CD4-positive, alpha-beta memory T cell (primary cell): ENCODE measurements at regions not wholly inside any gene's neighbourhood (a gene's known extent, or its start where the extent isn't known, plus 50 kb on each side); places are given as distances from the start of the nearest gene placed in this dataset.

Experiments
- CTCF ChIA-PET: fragments of 350-600 bp; sonication (Branson Sonifier 250); formaldehyde crosslinking; loops from one replicate; lab custom pipeline; 2021; ENCODE audit warnings: inconsistent platforms; ENCODE audit not compliant: partially characterized antibody; lab: Charles Lee
- POLR2A ChIA-PET: fragments of 350-600 bp; sonication (Branson Sonifier 250); formaldehyde crosslinking; loops from one replicate; lab custom pipeline; 2021; ENCODE audit not compliant: partially characterized antibody; lab: Charles Lee
- DNase-seq, 5 donors: peaks; one replicate each; pipeline versions ENCODE4 v3.0.0 to v3.0.0-alpha.2; 2020 to 2022; ENCODE audit warnings: mixed read lengths in 1 of 5
- H3K27ac ChIP-seq: one replicate; pipeline ENCODE4 v1.7.0; 2013; ENCODE audit warnings: low read depth, low read length
- H3K27me3 ChIP-seq: 2 replicates; pipeline ENCODE4 v1.7.0; 2013; ENCODE audit warnings: mild to moderate bottlenecking, low read length, moderate library complexity; ENCODE audit not compliant: insufficient read depth
- H3K36me3 ChIP-seq: 2 replicates; pipeline ENCODE4 v1.7.0; 2013; ENCODE audit warnings: mild to moderate bottlenecking, low read length, moderate library complexity; ENCODE audit not compliant: insufficient read depth
- H3K4me1 ChIP-seq: 2 replicates; pipeline ENCODE4 v1.7.0; 2013; ENCODE audit warnings: mild to moderate bottlenecking, low read length, moderate library complexity; ENCODE audit not compliant: insufficient read depth
- H3K4me3 ChIP-seq, 2 donors: one replicate each; pipeline ENCODE4 v1.7.0; 2013; ENCODE audit warnings: low read length in 2 of 2, mild to moderate bottlenecking in 1 of 2
- H3K9me3 ChIP-seq, 2 donors: one replicate each; pipeline ENCODE4 v1.7.0; 2013; ENCODE audit warnings: low read length in 2 of 2, control low read depth in 1 of 2; ENCODE audit not compliant: control insufficient read depth in 1 of 2
- H3K27ac Mint-ChIP-seq, 7 donors: one replicate each; pipeline ENCODE4 v1.8.0; 2020 to 2021; ENCODE audit warnings: mixed read lengths in 7 of 7, mild to moderate bottlenecking in 6 of 7, inconsistent platforms in 3 of 7, moderate library complexity in 3 of 7
- H3K27me3 Mint-ChIP-seq, 2 donors: one replicate each; pipeline ENCODE4 v1.8.0; 2020 to 2021; ENCODE audit warnings: mixed read lengths in 2 of 2
- H3K36me3 Mint-ChIP-seq, 2 donors: one replicate each; pipeline ENCODE4 v1.8.0; 2020 to 2021; ENCODE audit warnings: mixed read lengths in 2 of 2, inconsistent platforms in 1 of 2, mild to moderate bottlenecking in 1 of 2
- H3K4me1 Mint-ChIP-seq, 4 donors: one replicate each; pipeline ENCODE4 v1.8.0; 2020 to 2021; ENCODE audit warnings: mixed read lengths in 4 of 4, mild to moderate bottlenecking in 1 of 4
- H3K4me3 Mint-ChIP-seq, 8 donors: one replicate each; pipeline ENCODE4 v1.8.0; 2020 to 2021; ENCODE audit warnings: mixed read lengths in 8 of 8, mild to moderate bottlenecking in 7 of 8, moderate library complexity in 6 of 8, inconsistent platforms in 3 of 8
- H3K9me3 Mint-ChIP-seq, 8 donors: one replicate each; pipeline ENCODE4 v1.8.0; 2020 to 2021; ENCODE audit warnings: mixed read lengths in 8 of 8, mild to moderate bottlenecking in 5 of 8, inconsistent platforms in 3 of 8, moderate library complexity in 1 of 8
- intact Hi-C: fragments of 100-400 bp; cut with micrococcal nuclease; formaldehyde crosslinking; loops from one replicate; pipeline ENCODE4 v1.15.1; 2023

- Mint-ChIP-seq H3K4me3 (no peak overlapping the region), H3K4me1 (peaks cover 0 to 3% (median 0%) of the 10 kb centered on the region in 4 donors), H3K27me3 (peaks cover 6 to 8% of the 10 kb centered on the region in 2 donors), H3K27ac (no peak overlapping the region), H3K9me3 (peaks cover 0 to 3% (median 0%) of the 10 kb centered on the region in 8 donors), H3K36me3 (no peaks in the 10 kb centered on the region)
- Histone ChIP-seq H3K4me3 (no peak overlapping the region), H3K9me3 (no peaks in the 10 kb centered on the region), H3K4me1 (no peaks in the 10 kb centered on the region), H3K27ac (no peak overlapping the region), H3K36me3 (no peaks in the 10 kb centered on the region), H3K27me3 (no peaks in the 10 kb centered on the region)
- intact Hi-C loops: no loop called here
- ChIA-PET CTCF (no interaction called here), POLR2A (no interaction called here)
- no peak for DNase-seq
These were observed 75.6 kb upstream of the ARHGAP32 start for GRCh38 chr11:129267716-129268115.

GRCh38 chr11:129266536-129266935 is 74.4 kb upstream of the ARHGAP32 start:
- Mint-ChIP-seq H3K4me1 (peaks cover 0 to 3% (median 0%) of the 10 kb centered on the region in 4 donors), H3K27me3 (peaks cover 4 to 6% of the 10 kb centered on the region in 2 donors), H3K27ac (no peak overlapping the region), H3K9me3 (peaks cover 0 to 3% (median 0%) of the 10 kb centered on the region in 8 donors), H3K36me3 (no peaks in the 10 kb centered on the region), H3K4me3 (no peak overlapping the region)
- Histone ChIP-seq H3K9me3 (no peaks in the 10 kb centered on the region), H3K27ac (no peak overlapping the region), H3K4me1 (no peaks in the 10 kb centered on the region), H3K36me3 (no peaks in the 10 kb centered on the region), H3K4me3 (no peak overlapping the region), H3K27me3 (no peaks in the 10 kb centered on the region)
- ChIA-PET POLR2A (no interaction called here), CTCF (no interaction called here)
- intact Hi-C loops: no loop called here
- DNase-seq: no peak

- Mint-ChIP-seq H3K9me3 (peaks cover 0 to 3% (median 0%) of the 10 kb centered on the region in 8 donors), H3K27me3 (peaks cover 0 to 2% of the 10 kb centered on the region in 2 donors), H3K4me1 (no peaks in the 10 kb centered on the region), H3K36me3 (no peaks in the 10 kb centered on the region), H3K4me3 (no peak overlapping the region), H3K27ac (no peak overlapping the region)
- Histone ChIP-seq H3K4me1 (no peaks in the 10 kb centered on the region), H3K36me3 (no peaks in the 10 kb centered on the region), H3K9me3 (no peaks in the 10 kb centered on the region), H3K27me3 (no peaks in the 10 kb centered on the region), H3K4me3 (no peak overlapping the region), H3K27ac (no peak overlapping the region)
- intact Hi-C loops: no loop called here
- no peak for DNase-seq
- CTCF ChIA-PET: no interaction called here
- POLR2A ChIA-PET: no interaction called here
These were observed 73.1 kb upstream of the ARHGAP32 start for GRCh38 chr11:129265125-129265788.

GRCh38 chr11:129264114-129264513 is 72.0 kb upstream of the ARHGAP32 start:
- no peak for DNase-seq
- H3K4me3 Mint-ChIP-seq: no peak overlapping the region
- no peaks in the 10 kb centered on the region for H3K27me3 ChIP-seq
- peaks cover 0 to 2% of the 10 kb centered on the region in 2 donors for H3K27me3 Mint-ChIP-seq
- H3K36me3 ChIP-seq: no peaks in the 10 kb centered on the region
- H3K36me3 Mint-ChIP-seq: no peaks in the 10 kb centered on the region
- ChIA-PET POLR2A (no interaction called here), CTCF (no interaction called here)
- H3K27ac Mint-ChIP-seq: no peak overlapping the region
- H3K9me3 Mint-ChIP-seq: no peaks in the 10 kb centered on the region
- H3K4me1 Mint-ChIP-seq: no peaks in the 10 kb centered on the region
- H3K9me3 ChIP-seq: no peaks in the 10 kb centered on the region
- intact Hi-C loops: no loop called here
- no peak overlapping the region for H3K4me3 ChIP-seq
- H3K27ac ChIP-seq: no peak overlapping the region
- no peaks in the 10 kb centered on the region for H3K4me1 ChIP-seq

GRCh38 chr11:129260750-129261149 is 68.6 kb upstream of the ARHGAP32 start:
- Histone ChIP-seq H3K4me1 (no peaks in the 10 kb centered on the region), H3K27me3 (no peaks in the 10 kb centered on the region), H3K36me3 (no peaks in the 10 kb centered on the region), H3K27ac (no peak overlapping the region), H3K9me3 (no peaks in the 10 kb centered on the region), H3K4me3 (no peak overlapping the region)
- Mint-ChIP-seq H3K9me3 (no peaks in the 10 kb centered on the region), H3K27ac (no peak overlapping the region), H3K4me3 (no peak overlapping the region), H3K4me1 (no peaks in the 10 kb centered on the region), H3K36me3 (no peaks in the 10 kb centered on the region), H3K27me3 (peaks cover 0 to 4% of the 10 kb centered on the region in 2 donors)
- no peak for DNase-seq
- CTCF ChIA-PET: no interaction called here
- POLR2A ChIA-PET: no interaction called here
- intact Hi-C loops: no loop called here

GRCh38 chr11:129259931-129260348 is 67.8 kb upstream of the ARHGAP32 start:
- Mint-ChIP-seq H3K4me1 (no peaks in the 10 kb centered on the region), H3K36me3 (no peaks in the 10 kb centered on the region), H3K9me3 (no peaks in the 10 kb centered on the region), H3K27ac (no peak overlapping the region), H3K27me3 (peaks cover 0 to 4% of the 10 kb centered on the region in 2 donors), H3K4me3 (no peak overlapping the region)
- no peaks in the 10 kb centered on the region for H3K36me3 ChIP-seq
- CTCF ChIA-PET: no interaction called here
- POLR2A ChIA-PET: no interaction called here
- no peak overlapping the region for H3K4me3 ChIP-seq
- no peak overlapping the region for H3K27ac ChIP-seq
- intact Hi-C loops: no loop called here
- H3K9me3 ChIP-seq: no peaks in the 10 kb centered on the region
- H3K4me1 ChIP-seq: no peaks in the 10 kb centered on the region
- H3K27me3 ChIP-seq: no peaks in the 10 kb centered on the region
- DNase-seq: no peak

GRCh38 chr11:129258205-129258604 is 66.1 kb upstream of the ARHGAP32 start:
- H3K36me3 Mint-ChIP-seq: no peaks in the 10 kb centered on the region
- no peak overlapping the region for H3K27ac Mint-ChIP-seq
- POLR2A ChIA-PET: no interaction called here
- intact Hi-C loops: no loop called here
- no peaks in the 10 kb centered on the region for H3K4me1 Mint-ChIP-seq
- Histone ChIP-seq H3K27me3 (no peaks in the 10 kb centered on the region), H3K27ac (no peak overlapping the region), H3K4me3 (no peak overlapping the region), H3K36me3 (no peaks in the 10 kb centered on the region), H3K9me3 (no peaks in the 10 kb centered on the region), H3K4me1 (no peaks in the 10 kb centered on the region)
- peaks cover 0 to 4% of the 10 kb centered on the region in 2 donors for H3K27me3 Mint-ChIP-seq
- H3K9me3 Mint-ChIP-seq: no peaks in the 10 kb centered on the region
- no peak overlapping the region for H3K4me3 Mint-ChIP-seq
- CTCF ChIA-PET: no interaction called here
- no peak for DNase-seq
